ENCODE measurements at regions not wholly inside any gene's neighbourhood (a gene's known extent, or its start where the extent isn't known, plus 50 kb on each side); places are given as distances from the start of the nearest gene placed in this dataset.
"Not testable (repeated sequence)": the region's sequence is repeated elsewhere in the genome, so short reads cannot be mapped to it uniquely, and the experiment has no call there.

GRCh38 chr22:23418159-23418788 lies 161.8 kb downstream of the IGLL1 start:
- H3K4me3 ChIP-seq (ENCODE audit: low read length), result no peak overlapping the region
- H3K9ac ChIP-seq (ENCODE audit: low read depth, low read length), result no peak overlapping the region
- H3K9me3 ChIP-seq (ENCODE audit: insufficient read depth, low read depth, low read length), result no peaks in the 10 kb centered on the region
- no peaks in the 10 kb centered on the region for H3K36me3 ChIP-seq (ENCODE audit: insufficient read depth, low read length)
- H3K27ac ChIP-seq (ENCODE audit: low read depth, low read length), result no peak overlapping the region
- WGBS, result 88% methylated on average over 12 of the region's 12 CpGs
- H3K4me1 ChIP-seq (ENCODE audit: insufficient read depth, low read length), result no peaks in the 10 kb centered on the region
- no peaks in the 10 kb centered on the region for H3K27me3 ChIP-seq (ENCODE audit: insufficient read depth, low read length)

GRCh38 chr22:23417327-23417726 lies 162.8 kb downstream of the IGLL1 start:
- not testable (repeated sequence) for H3K27ac ChIP-seq (ENCODE audit: low read depth, low read length); H3K36me3 ChIP-seq (ENCODE audit: insufficient read depth, low read length); H3K4me1 ChIP-seq (ENCODE audit: insufficient read depth, low read length); H3K9me3 ChIP-seq (ENCODE audit: insufficient read depth, low read depth, low read length); H3K9ac ChIP-seq (ENCODE audit: low read depth, low read length); H3K4me3 ChIP-seq (ENCODE audit: low read length); H3K27me3 ChIP-seq (ENCODE audit: insufficient read depth, low read length)
- 55% methylated on average over 2 of the region's 3 CpGs for WGBS

- not testable (repeated sequence) for H3K9ac ChIP-seq (ENCODE audit: low read depth, low read length); H3K4me1 ChIP-seq (ENCODE audit: insufficient read depth, low read length); H3K27ac ChIP-seq (ENCODE audit: low read depth, low read length); H3K4me3 ChIP-seq (ENCODE audit: low read length); H3K27me3 ChIP-seq (ENCODE audit: insufficient read depth, low read length); H3K9me3 ChIP-seq (ENCODE audit: insufficient read depth, low read depth, low read length); H3K36me3 ChIP-seq (ENCODE audit: insufficient read depth, low read length)
- 63% methylated on average over 7 of the region's 8 CpGs for WGBS
Observed at GRCh38 chr22:23416169-23416690, 163.9 kb downstream of the IGLL1 start.

GRCh38 chr22:23415490-23415851 lies 164.6 kb downstream of the IGLL1 start:
- H3K27ac ChIP-seq (ENCODE audit: low read depth, low read length), result no peak overlapping the region
- H3K4me3 ChIP-seq (ENCODE audit: low read length), result no peak overlapping the region
- no peaks in the 10 kb centered on the region for H3K27me3 ChIP-seq (ENCODE audit: insufficient read depth, low read length)
- 51% methylated on average over 8 of the region's 8 CpGs for WGBS
- no peak overlapping the region for H3K9ac ChIP-seq (ENCODE audit: low read depth, low read length)
- no peaks in the 10 kb centered on the region for H3K4me1 ChIP-seq (ENCODE audit: insufficient read depth, low read length)
- H3K9me3 ChIP-seq (ENCODE audit: insufficient read depth, low read depth, low read length), result no peaks in the 10 kb centered on the region
- no peaks in the 10 kb centered on the region for H3K36me3 ChIP-seq (ENCODE audit: insufficient read depth, low read length)

GRCh38 chr22:23414727-23415489 lies 165.2 kb downstream of the IGLL1 start:
- WGBS, result 91% methylated on average over 38 of the region's 38 CpGs
- Histone ChIP-seq H3K27ac (ENCODE audit: low read depth, low read length) (no peak overlapping the region), H3K9ac (ENCODE audit: low read depth, low read length) (no peak overlapping the region), H3K9me3 (ENCODE audit: insufficient read depth, low read depth, low read length) (no peaks in the 10 kb centered on the region), H3K4me3 (ENCODE audit: low read length) (no peak overlapping the region), H3K36me3 (ENCODE audit: insufficient read depth, low read length) (no peaks in the 10 kb centered on the region), H3K4me1 (ENCODE audit: insufficient read depth, low read length) (no peaks in the 10 kb centered on the region), H3K27me3 (ENCODE audit: insufficient read depth, low read length) (no peaks in the 10 kb centered on the region)

- Histone ChIP-seq H3K27me3 (ENCODE audit: insufficient read depth, low read length) (no peaks in the 10 kb centered on the region), H3K36me3 (ENCODE audit: insufficient read depth, low read length) (no peaks in the 10 kb centered on the region), H3K9ac (ENCODE audit: low read depth, low read length) (no peak overlapping the region), H3K9me3 (ENCODE audit: insufficient read depth, low read depth, low read length) (no peaks in the 10 kb centered on the region), H3K4me1 (ENCODE audit: insufficient read depth, low read length) (no peaks in the 10 kb centered on the region), H3K27ac (ENCODE audit: low read depth, low read length) (no peak overlapping the region), H3K4me3 (ENCODE audit: low read length) (no peak overlapping the region)
Observed at GRCh38 chr22:23411739-23412138, 168.4 kb downstream of the IGLL1 start.

GRCh38 chr22:23410411-23410810 lies 169.7 kb downstream of the IGLL1 start:
- 89% methylated on average over 5 of the region's 5 CpGs for WGBS
- H3K27ac ChIP-seq (ENCODE audit: low read depth, low read length), result no peak overlapping the region
- no peaks in the 10 kb centered on the region for H3K27me3 ChIP-seq (ENCODE audit: insufficient read depth, low read length)
- no peaks in the 10 kb centered on the region for H3K9me3 ChIP-seq (ENCODE audit: insufficient read depth, low read depth, low read length)
- H3K36me3 ChIP-seq (ENCODE audit: insufficient read depth, low read length), result no peaks in the 10 kb centered on the region
- H3K4me3 ChIP-seq (ENCODE audit: low read length), result no peak overlapping the region
- H3K9ac ChIP-seq (ENCODE audit: low read depth, low read length), result no peak overlapping the region
- no peaks in the 10 kb centered on the region for H3K4me1 ChIP-seq (ENCODE audit: insufficient read depth, low read length)

GRCh38 chr22:23409976-23410375 lies 170.1 kb downstream of the IGLL1 start:
- Histone ChIP-seq H3K4me1 (ENCODE audit: insufficient read depth, low read length) (no peaks in the 10 kb centered on the region), H3K4me3 (ENCODE audit: low read length) (no peak overlapping the region), H3K36me3 (ENCODE audit: insufficient read depth, low read length) (no peaks in the 10 kb centered on the region), H3K27ac (ENCODE audit: low read depth, low read length) (no peak overlapping the region), H3K27me3 (ENCODE audit: insufficient read depth, low read length) (no peaks in the 10 kb centered on the region), H3K9ac (ENCODE audit: low read depth, low read length) (no peak overlapping the region), H3K9me3 (ENCODE audit: insufficient read depth, low read depth, low read length) (no peaks in the 10 kb centered on the region)
- WGBS, result 88% methylated on average over 8 of the region's 8 CpGs

GRCh38 chr22:23408321-23408720 lies 171.8 kb downstream of the IGLL1 start:
- 67% methylated on average over 2 of the region's 2 CpGs for WGBS
- no peaks in the 10 kb centered on the region for H3K9me3 ChIP-seq (ENCODE audit: insufficient read depth, low read depth, low read length)

GRCh38 chr22:23405366-23405851 lies 174.7 kb downstream of the IGLL1 start:
- no peak overlapping the region for H3K4me3 ChIP-seq (ENCODE audit: low read length)
- H3K36me3 ChIP-seq (ENCODE audit: insufficient read depth, low read length), result no peaks in the 10 kb centered on the region
- H3K27me3 ChIP-seq (ENCODE audit: insufficient read depth, low read length), result no peaks in the 10 kb centered on the region
- WGBS, result 48% methylated on average over 15 of the region's 16 CpGs
- H3K9ac ChIP-seq (ENCODE audit: low read depth, low read length), result no peak overlapping the region
- H3K27ac ChIP-seq (ENCODE audit: low read depth, low read length), result no peak overlapping the region
- H3K4me1 ChIP-seq (ENCODE audit: insufficient read depth, low read length), result no peaks in the 10 kb centered on the region
- no peaks in the 10 kb centered on the region for H3K9me3 ChIP-seq (ENCODE audit: insufficient read depth, low read depth, low read length)

More at GRCh38 chr22:23408321-23408720, 171.8 kb downstream of the IGLL1 start:
- H3K4me3 ChIP-seq (ENCODE audit: low read length), result no peak overlapping the region
- no peaks in the 10 kb centered on the region for H3K27me3 ChIP-seq (ENCODE audit: insufficient read depth, low read length)
- no peak overlapping the region for H3K9ac ChIP-seq (ENCODE audit: low read depth, low read length)
- H3K36me3 ChIP-seq (ENCODE audit: insufficient read depth, low read length), result no peaks in the 10 kb centered on the region
- no peaks in the 10 kb centered on the region for H3K4me1 ChIP-seq (ENCODE audit: insufficient read depth, low read length)
- H3K27ac ChIP-seq (ENCODE audit: low read depth, low read length), result no peak overlapping the region

- H3K4me3 ChIP-seq (ENCODE audit: low read length), result no peak overlapping the region
- H3K27ac ChIP-seq (ENCODE audit: low read depth, low read length), result no peak overlapping the region
- no peaks in the 10 kb centered on the region for H3K9me3 ChIP-seq (ENCODE audit: insufficient read depth, low read depth, low read length)
- WGBS, result 60% methylated on average over 11 of the region's 11 CpGs
- no peaks in the 10 kb centered on the region for H3K27me3 ChIP-seq (ENCODE audit: insufficient read depth, low read length)
- H3K4me1 ChIP-seq (ENCODE audit: insufficient read depth, low read length), result no peaks in the 10 kb centered on the region
- H3K36me3 ChIP-seq (ENCODE audit: insufficient read depth, low read length), result no peaks in the 10 kb centered on the region
- H3K9ac ChIP-seq (ENCODE audit: low read depth, low read length), result no peak overlapping the region
Observed at GRCh38 chr22:23404689-23405365, 175.3 kb downstream of the IGLL1 start.
